Endothelial cell (in vitro differentiated cells): ENCODE measurements at regions not wholly inside any gene's neighbourhood (a gene's known extent, or its start where the extent isn't known, plus 50 kb on each side); places are given as distances from the start of the nearest gene placed in this dataset.

Experiments
- DNase-seq: peaks from one replicate; pipeline ENCODE4 v3.0.0; 2021; ENCODE audit warnings: low spot score
- H3K27ac Mint-ChIP-seq: one replicate; pipeline ENCODE4 v1.8.0; 2021; ENCODE audit warnings: mixed read lengths, inconsistent platforms; ENCODE audit not compliant: unreplicated experiment
- H3K27me3 Mint-ChIP-seq: one replicate; pipeline ENCODE4 v1.8.0; 2021; ENCODE audit warnings: mild to moderate bottlenecking, moderate library complexity, mixed read lengths, inconsistent platforms; ENCODE audit not compliant: unreplicated experiment
- H3K36me3 Mint-ChIP-seq: one replicate; pipeline ENCODE4 v1.8.0; 2021; ENCODE audit warnings: mild to moderate bottlenecking, low read depth, mixed read lengths, inconsistent platforms; ENCODE audit not compliant: unreplicated experiment
- H3K4me1 Mint-ChIP-seq: one replicate; pipeline ENCODE4 v1.8.0; 2021; ENCODE audit warnings: mild to moderate bottlenecking, mixed read lengths, inconsistent platforms; ENCODE audit not compliant: unreplicated experiment
- H3K4me3 Mint-ChIP-seq: one replicate; pipeline ENCODE4 v1.8.0; 2021; ENCODE audit warnings: mild to moderate bottlenecking, mixed read lengths, inconsistent platforms; ENCODE audit not compliant: unreplicated experiment
- H3K9me3 Mint-ChIP-seq: one replicate; pipeline ENCODE4 v1.8.0; 2021; ENCODE audit warnings: mixed read lengths, inconsistent platforms; ENCODE audit not compliant: unreplicated experiment
- TF ChIP-seq, protein P1 (sequence below): fragments of 200-600 bp; sonication (generic); IDR thresholded peaks from one replicate; pipeline ENCODE4 v1.5.0; 2021; ENCODE audit warnings: antibody characterized with exemption; ENCODE audit not compliant: unreplicated experiment

DNA sequence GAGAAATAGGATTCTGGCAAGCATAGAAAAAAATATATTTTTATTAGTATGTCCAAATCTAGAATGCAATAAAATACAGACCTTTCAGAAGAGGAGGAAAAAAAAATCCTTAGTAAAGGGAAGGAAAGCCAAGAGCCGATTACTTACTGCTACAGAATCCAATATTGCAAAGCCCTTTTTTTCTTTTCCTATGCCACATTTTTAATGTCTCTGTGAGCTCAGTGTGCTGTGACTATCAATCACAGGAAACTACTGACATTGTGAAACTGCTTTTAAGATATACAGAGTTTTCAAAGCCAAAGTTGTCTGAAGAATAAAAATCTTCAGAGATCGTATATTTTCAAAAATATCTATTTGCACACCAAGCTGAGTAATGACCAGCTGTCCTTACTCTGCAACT lies 120.4 kb downstream of the CHD9NB start:
- TF ChIP-seq, protein P1, sequence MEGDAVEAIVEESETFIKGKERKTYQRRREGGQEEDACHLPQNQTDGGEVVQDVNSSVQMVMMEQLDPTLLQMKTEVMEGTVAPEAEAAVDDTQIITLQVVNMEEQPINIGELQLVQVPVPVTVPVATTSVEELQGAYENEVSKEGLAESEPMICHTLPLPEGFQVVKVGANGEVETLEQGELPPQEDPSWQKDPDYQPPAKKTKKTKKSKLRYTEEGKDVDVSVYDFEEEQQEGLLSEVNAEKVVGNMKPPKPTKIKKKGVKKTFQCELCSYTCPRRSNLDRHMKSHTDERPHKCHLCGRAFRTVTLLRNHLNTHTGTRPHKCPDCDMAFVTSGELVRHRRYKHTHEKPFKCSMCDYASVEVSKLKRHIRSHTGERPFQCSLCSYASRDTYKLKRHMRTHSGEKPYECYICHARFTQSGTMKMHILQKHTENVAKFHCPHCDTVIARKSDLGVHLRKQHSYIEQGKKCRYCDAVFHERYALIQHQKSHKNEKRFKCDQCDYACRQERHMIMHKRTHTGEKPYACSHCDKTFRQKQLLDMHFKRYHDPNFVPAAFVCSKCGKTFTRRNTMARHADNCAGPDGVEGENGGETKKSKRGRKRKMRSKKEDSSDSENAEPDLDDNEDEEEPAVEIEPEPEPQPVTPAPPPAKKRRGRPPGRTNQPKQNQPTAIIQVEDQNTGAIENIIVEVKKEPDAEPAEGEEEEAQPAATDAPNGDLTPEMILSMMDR: no peak
- H3K27ac Mint-ChIP-seq: no peak overlapping the region
- H3K4me3 Mint-ChIP-seq: no peak overlapping the region
- DNase-seq: no peak
- no peaks in the 10 kb centered on the region for H3K9me3 Mint-ChIP-seq
- H3K4me1 Mint-ChIP-seq: no peaks in the 10 kb centered on the region
- H3K27me3 Mint-ChIP-seq: peaks cover 4% of the 10 kb centered on the region
- H3K36me3 Mint-ChIP-seq: no peaks in the 10 kb centered on the region

DNA sequence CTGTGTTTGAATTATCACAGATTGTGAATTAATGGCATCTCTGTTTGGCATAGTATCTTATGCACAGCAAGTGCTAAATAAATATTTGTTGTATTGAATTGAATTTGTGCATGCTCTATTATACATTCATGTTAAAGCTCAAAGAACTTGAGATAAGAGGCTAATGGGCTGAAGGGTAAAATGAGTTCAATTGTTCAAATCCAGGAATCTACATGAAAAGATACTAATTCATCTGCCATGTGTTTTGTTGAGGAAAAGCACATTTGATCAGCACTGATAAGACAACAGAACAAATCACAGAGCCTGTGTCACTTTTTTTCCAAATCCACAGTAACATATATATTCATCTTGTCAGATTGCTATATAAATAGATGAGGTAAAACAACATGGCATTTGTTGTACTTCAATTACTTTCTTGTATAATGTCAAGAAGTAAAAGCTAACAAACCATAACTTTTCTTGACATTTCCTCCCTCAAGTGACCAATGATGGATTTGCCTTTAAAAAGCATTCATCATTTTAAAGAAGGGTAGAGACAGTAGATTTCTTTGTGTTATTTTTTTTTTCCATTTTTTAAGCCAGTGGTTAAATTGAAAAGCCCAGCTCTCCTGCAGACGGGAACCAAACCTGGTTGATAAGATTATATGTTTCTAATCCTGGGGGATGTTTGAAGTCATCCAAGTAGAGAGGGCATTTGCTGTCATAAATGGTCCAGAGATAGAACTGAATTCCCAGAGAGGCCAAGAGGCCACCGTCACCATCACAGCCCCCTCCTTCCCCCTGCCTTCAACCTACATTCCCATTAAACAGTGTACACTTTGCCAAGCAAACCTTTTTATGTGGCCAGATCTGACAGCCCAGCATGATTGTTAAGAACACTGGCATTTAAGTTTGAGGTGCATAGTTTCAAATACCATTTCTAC lies 123.0 kb downstream of the CHD9NB start:
- H3K9me3 Mint-ChIP-seq: no peaks in the 10 kb centered on the region
- H3K27ac Mint-ChIP-seq: no peak overlapping the region
- no peak overlapping the region for H3K4me3 Mint-ChIP-seq
- no peaks in the 10 kb centered on the region for H3K36me3 Mint-ChIP-seq
- no peak for DNase-seq
- TF ChIP-seq, protein P1: no peak
- H3K27me3 Mint-ChIP-seq: peaks cover 4% of the 10 kb centered on the region
- no peaks in the 10 kb centered on the region for H3K4me1 Mint-ChIP-seq

DNA sequence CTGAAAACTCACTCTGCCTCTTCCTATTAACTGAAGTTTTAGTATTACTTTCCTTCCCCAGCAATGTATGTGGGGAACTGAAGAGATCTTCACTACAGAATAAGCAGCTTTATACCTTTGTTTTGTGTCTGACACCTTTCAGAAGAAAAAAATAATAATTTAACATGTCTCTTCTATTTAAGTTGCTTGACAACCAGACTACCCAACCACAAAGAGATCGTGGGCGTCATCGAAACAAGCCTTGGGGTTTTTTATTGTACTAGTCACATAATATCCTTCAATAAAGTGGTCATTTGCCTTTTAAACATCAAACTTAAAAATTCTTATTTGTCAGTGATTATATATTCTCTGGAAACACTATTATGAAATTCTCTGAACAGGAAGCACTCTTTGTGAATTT lies 123.7 kb downstream of the CHD9NB start:
- peaks cover 4% of the 10 kb centered on the region for H3K9me3 Mint-ChIP-seq
- no peaks in the 10 kb centered on the region for H3K36me3 Mint-ChIP-seq
- TF ChIP-seq, protein P1: no peak
- H3K27me3 Mint-ChIP-seq: peaks cover 4% of the 10 kb centered on the region
- DNase-seq: no peak
- no peak overlapping the region for H3K4me3 Mint-ChIP-seq
- no peaks in the 10 kb centered on the region for H3K4me1 Mint-ChIP-seq
- no peak overlapping the region for H3K27ac Mint-ChIP-seq

DNA sequence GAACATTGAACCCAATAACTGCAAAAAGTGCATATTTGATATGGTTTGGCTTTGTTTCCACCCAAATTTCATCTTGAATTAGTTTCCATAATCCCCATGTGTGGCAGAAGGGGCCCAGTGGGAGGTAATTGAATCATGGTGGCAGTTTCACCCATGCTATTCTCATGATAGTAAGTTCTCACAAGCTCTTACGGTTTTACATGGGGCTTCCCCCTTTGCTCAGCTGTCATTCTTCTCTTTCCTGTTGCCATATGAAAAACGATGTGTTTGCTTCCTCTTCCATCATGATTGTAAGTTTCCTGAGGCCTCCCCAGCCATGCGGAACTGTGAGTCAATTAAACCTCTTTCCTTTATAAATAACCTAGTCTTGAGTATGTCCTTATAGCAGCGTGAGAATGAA lies 127.6 kb downstream of the CHD9NB start:
- Mint-ChIP-seq H3K9me3 (peaks cover 4% of the 10 kb centered on the region), H3K4me3 (no peak overlapping the region), H3K27ac (no peak overlapping the region), H3K27me3 (peaks cover 2% of the 10 kb centered on the region), H3K36me3 (no peaks in the 10 kb centered on the region), H3K4me1 (peaks cover 6% of the 10 kb centered on the region)
- TF ChIP-seq, protein P1: no peak
- DNase-seq: no peak

DNA sequence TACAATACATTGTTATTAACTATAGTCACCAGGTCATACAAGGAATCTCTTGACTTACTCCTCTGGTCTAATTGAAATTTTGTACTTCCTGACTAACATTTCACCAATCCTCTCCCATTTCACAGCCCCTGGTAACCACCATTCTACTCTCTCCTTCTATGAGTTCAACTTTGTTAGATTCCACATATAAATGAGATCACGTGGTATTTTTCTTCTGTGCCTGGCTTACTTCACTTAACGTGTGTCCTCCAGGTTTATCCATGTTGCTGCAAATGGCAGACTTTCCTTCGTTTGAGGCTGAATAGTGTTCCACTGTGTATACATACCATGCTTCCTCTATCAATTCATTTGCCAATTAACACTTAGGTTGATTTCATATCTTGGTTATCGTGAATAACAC lies 128.5 kb downstream of the CHD9NB start:
- H3K4me3 Mint-ChIP-seq: no peak overlapping the region
- H3K27ac Mint-ChIP-seq: no peak overlapping the region
- no peaks in the 10 kb centered on the region for H3K36me3 Mint-ChIP-seq
- H3K4me1 Mint-ChIP-seq: peaks cover 6% of the 10 kb centered on the region
- H3K27me3 Mint-ChIP-seq: peaks cover 2% of the 10 kb centered on the region
- no peak for DNase-seq
- TF ChIP-seq, protein P1: no peak
- H3K9me3 Mint-ChIP-seq: peaks cover 4% of the 10 kb centered on the region
